Pancreas (tissue), 10 donors: ENCODE measurements at regions not wholly inside any gene's neighbourhood (a gene's known extent, or its start where the extent isn't known, plus 50 kb on each side); places are given as distances from the start of the nearest gene placed in this dataset.

Experiments
- ATAC-seq, 4 donors: fragments of 200-7000 bp; cut with Tn5 transposase; one replicate each; pipeline versions ENCODE4 v1.8.0 to v1.9.1; 2020; ENCODE audit warnings: mild to moderate bottlenecking in 4 of 4, moderate library complexity in 4 of 4
- DNase-seq, 6 donors: peaks; one replicate each; pipeline ENCODE4 v3.0.0-alpha.2; 2020
- FAIRE-seq: peaks from 2 replicates; lab custom pipeline; 2012; peaks lifted over from hg19 to GRCh38; lab: Jason Lieb, UNC
- H3K27ac ChIP-seq, 4 donors: fragments of 200-600 bp; sonication (generic); 1 replicate in 3 of 4; 2 replicates in 1 of 4; pipeline versions ENCODE4 v1.5.0 to v1.8.0; 2020
- H3K27me3 ChIP-seq, 4 donors: fragments of 200-600 bp; one replicate each; pipeline ENCODE4 v1.8.0; 2021
- H3K36me3 ChIP-seq, 3 donors: fragments of 200-600 bp; sonication (generic) in 1 of 3; one replicate each; pipeline versions ENCODE4 v1.5.0 to v1.8.0; 2020 to 2021
- H3K4me1 ChIP-seq, 3 donors: fragments of 200-600 bp; one replicate each; pipeline ENCODE4 v1.8.0; 2021
- H3K4me3 ChIP-seq, 4 donors: fragments of 200-600 bp; sonication (generic) in 2 of 4; one replicate each; pipeline versions ENCODE4 v1.5.0 to v1.8.0; 2020 to 2021
- H3K9me3 ChIP-seq, 4 donors: fragments of 200-600 bp; one replicate each; pipeline ENCODE4 v1.8.0; 2021
- CTCF ChIP-seq, 4 donors: fragments of 200-600 bp; sonication (generic) in 3 of 4; IDR thresholded peaks; one replicate each; pipeline versions ENCODE4 v1.5.0 to v1.8.0; 2021; ENCODE audit warnings: antibody characterized with exemption in 4 of 4
- WGBS, 2 donors: extraction: QIAGEN DNeasy Blood & Tissue Kit; methylation state at CpG; one replicate each; pipeline ENCODE4 v1.1.7; 2013; 5-methylcytosine and 5-hydroxymethylcytosine counted together
- intact Hi-C, 3 donors: fragments of 100-400 bp; cut with DNase I; formaldehyde crosslinking; loops; one replicate each; pipeline versions ENCODE4 v1.11.1 to v1.14.2; 2022
- donor health status: healthy with polysubstance abuse.
- donor health status: DM: no; HTN: no; CAD: no; lungs with moderate emphysema.
- donor health status: DM: no; HTN: no; CAD: no.
- donor health status: control.
- donor health status: control.
- donor health status: Bipolar disorder and iron deficiency.
- donor health status: DM: yes; HTN: yes; CAD: no.
- donor health status: DM: no; HTN: no; CAD: no.
- donor health status: DM: no; HTN: no; CAD: no.
- donor health status: DM: yes; HTN: yes; CAD: no.

GRCh38 chr22:25465949-25466348, 98.5 kb upstream of the GRK3 start:
- H3K9me3 ChIP-seq = no peaks in the 10 kb centered on the region
- H3K36me3 ChIP-seq = peaks cover 0 to 1% (median 0%) of the 10 kb centered on the region in 3 donors
- TF ChIP-seq CTCF (IDR thresholded peaks at IDR 0.05) = no peak
- H3K27ac ChIP-seq = no peak overlapping the region
- FAIRE-seq (no peak), ATAC-seq (no peak), DNase-seq (no peak)
- H3K4me3 ChIP-seq = no peak overlapping the region
- H3K4me1 ChIP-seq = no peaks in the 10 kb centered on the region
- 67 to 76% methylated on average over 4 of the region's 4 CpGs for WGBS, 2 donors
- no peaks in the 10 kb centered on the region for H3K27me3 ChIP-seq
- intact Hi-C loops = loop anchor here (10.0 kb wide), 2 partner anchors 239 to 309 kb away; no protein-coding TSS in a partner anchor

GRCh38 chr22:25472382-25472781, 92.1 kb upstream of the GRK3 start:
- no peaks in the 10 kb centered on the region for H3K27me3 ChIP-seq
- no peak for DNase-seq
- no peak overlapping the region for H3K27ac ChIP-seq
- ATAC-seq = no peak
- H3K4me1 ChIP-seq = no peaks in the 10 kb centered on the region
- no peak overlapping the region for H3K4me3 ChIP-seq
- FAIRE-seq = no peak
- intact Hi-C loops = no loop called here
- H3K36me3 ChIP-seq = no peaks in the 10 kb centered on the region
- no peak for TF ChIP-seq CTCF (IDR thresholded peaks at IDR 0.05)
- WGBS, 2 donors = 80 to 96% methylated on average over 4 of the region's 4 CpGs
- H3K9me3 ChIP-seq = no peaks in the 10 kb centered on the region

DNA sequence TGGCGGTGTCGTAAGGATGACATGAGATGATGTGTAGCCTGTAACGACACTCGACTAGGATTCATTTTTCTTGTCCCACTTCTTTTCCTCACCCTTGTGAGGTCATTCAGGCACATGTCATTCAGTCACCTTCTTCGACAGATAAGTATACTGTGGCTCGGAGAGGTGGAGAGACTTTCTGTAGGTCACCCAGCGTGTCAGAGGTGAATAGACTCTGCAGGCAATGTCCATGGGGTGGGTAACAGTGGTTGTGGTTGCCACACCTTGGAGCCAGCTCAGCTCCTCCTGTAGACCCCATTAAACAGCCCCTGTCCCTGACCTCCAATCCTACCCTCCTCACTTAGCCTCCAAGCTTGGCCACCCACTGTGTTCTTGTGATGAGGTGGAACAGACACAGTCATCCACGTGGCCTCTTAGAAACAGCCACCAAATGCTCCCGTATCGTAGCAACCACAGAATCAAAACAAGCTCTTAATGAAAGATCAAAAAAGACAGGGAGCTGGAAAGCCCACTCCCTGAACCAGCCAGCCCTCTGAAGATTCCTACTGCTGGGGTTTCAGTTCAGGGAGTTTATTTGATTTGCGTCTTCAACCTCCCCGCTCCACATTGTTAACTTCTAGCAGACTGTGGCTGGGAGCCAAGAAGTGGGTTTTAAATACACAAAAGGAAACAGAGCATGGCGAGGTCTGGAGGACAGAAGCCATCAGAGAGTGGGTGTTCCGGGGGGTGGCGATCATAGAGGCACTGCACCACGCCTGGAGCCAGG, 89.0 kb upstream of the GRK3 start:
- FAIRE-seq (no peak), ATAC-seq (peak in 3 of 4 donors; percentile 22 to 34 (median 30)), DNase-seq (no peak)
- no peak for TF ChIP-seq CTCF (IDR thresholded peaks at IDR 0.05)
- Histone ChIP-seq H3K4me3 (no peak overlapping the region), H3K27ac (no peak overlapping the region), H3K27me3 (no peaks in the 10 kb centered on the region), H3K9me3 (no peaks in the 10 kb centered on the region), H3K36me3 (no peaks in the 10 kb centered on the region), H3K4me1 (no peaks in the 10 kb centered on the region)
- intact Hi-C loops = no loop called here
- WGBS, 2 donors = 50 to 65% methylated on average over 16 of the region's 16 CpGs

- Histone ChIP-seq H3K27me3 (no peaks in the 10 kb centered on the region), H3K36me3 (no peaks in the 10 kb centered on the region), H3K9me3 (no peaks in the 10 kb centered on the region), H3K27ac (no peak overlapping the region), H3K4me3 (no peak overlapping the region), H3K4me1 (no peaks in the 10 kb centered on the region)
- TF ChIP-seq CTCF (IDR thresholded peaks at IDR 0.05) = no peak
- DNase-seq (no peak), FAIRE-seq (no peak), ATAC-seq (no peak)
- WGBS, 2 donors = 88 to 89% methylated on average over 3 of the region's 3 CpGs
- intact Hi-C loops = no loop called here
Observed at GRCh38 chr22:25477358-25477757, 87.1 kb upstream of the GRK3 start.

DNA sequence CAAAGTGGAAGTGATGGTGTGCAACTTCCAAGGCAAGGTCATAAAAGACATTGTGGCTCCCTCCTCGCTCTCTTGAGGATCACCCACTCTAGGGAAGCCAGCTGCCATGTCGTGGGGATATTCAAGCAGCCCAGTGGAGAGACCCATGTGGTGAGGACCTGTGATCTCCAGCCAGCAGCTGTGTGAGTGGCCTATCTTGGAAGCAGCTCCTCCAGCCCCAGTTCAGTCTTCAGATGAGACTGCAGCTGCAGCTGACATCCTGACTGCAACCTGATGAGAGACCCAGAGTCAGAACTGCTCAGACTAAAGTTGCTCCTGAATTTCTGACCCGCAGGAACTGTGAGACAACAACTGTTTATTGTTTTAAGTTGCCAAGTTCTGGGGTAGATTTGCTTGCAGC, 86.4 kb upstream of the GRK3 start:
- no peak for FAIRE-seq
- ATAC-seq = no peak
- no peaks in the 10 kb centered on the region for H3K36me3 ChIP-seq
- no peaks in the 10 kb centered on the region for H3K4me1 ChIP-seq
- no peak overlapping the region for H3K4me3 ChIP-seq
- DNase-seq = no peak
- intact Hi-C loops = no loop called here
- no peaks in the 10 kb centered on the region for H3K9me3 ChIP-seq
- TF ChIP-seq CTCF (IDR thresholded peaks at IDR 0.05) = no peak
- no peaks in the 10 kb centered on the region for H3K27me3 ChIP-seq
- WGBS, 2 donors = 83 to 85% methylated on average over 3 of the region's 3 CpGs
- no peak overlapping the region for H3K27ac ChIP-seq
